RCC 7860 (cell line): ENCODE measurements at regions not wholly inside any gene's neighbourhood (a gene's known extent, or its start where the extent isn't known, plus 50 kb on each side); places are given as distances from the start of the nearest gene placed in this dataset.
"Not testable (repeated sequence)": the region's sequence is repeated elsewhere in the genome, so short reads cannot be mapped to it uniquely, and the experiment has no call there.

Experiments
- DNase-seq: peaks from one replicate; pipeline ENCODE4 v3.0.0-alpha.2; 2015; ENCODE audit warnings: low spot score
- FAIRE-seq: peaks from 2 replicates; lab custom pipeline; 2012; peaks lifted over from hg19 to GRCh38; lab: Jason Lieb, UNC

- FAIRE-seq (no peak), DNase-seq (no peak)
Observed at GRCh38 chr20:22729616-22730236, 145.4 kb upstream of the FOXA2 start.

GRCh38 chr20:22732751-22733150 is 148.4 kb upstream of the FOXA2 start:
- FAIRE-seq (no peak), DNase-seq (no peak)

- not testable (repeated sequence) for DNase-seq
Observed at GRCh38 chr20:22734946-22735647, 150.7 kb upstream of the FOXA2 start.

GRCh38 chr20:22740829-22741228 is 156.5 kb upstream of the FOXA2 start:
- FAIRE-seq (no peak), DNase-seq (no peak)

More at GRCh38 chr20:22734946-22735647, 150.7 kb upstream of the FOXA2 start:
- not testable (repeated sequence) for FAIRE-seq

- DNase-seq = no peak
- no peak for FAIRE-seq
Observed at GRCh38 chr20:22744341-22745193, 160.2 kb upstream of the FOXA2 start.

- no peak for FAIRE-seq
- no peak for DNase-seq
Observed at GRCh38 chr20:22745194-22745500, 160.8 kb upstream of the FOXA2 start.

GRCh38 chr20:22746957-22747356 is 162.6 kb upstream of the FOXA2 start:
- DNase-seq = no peak
- FAIRE-seq = no peak

GRCh38 chr20:22752324-22752723 is 168.0 kb upstream of the FOXA2 start:
- FAIRE-seq = no peak
- DNase-seq = no peak

- DNase-seq (no peak), FAIRE-seq (no peak)
Observed at GRCh38 chr20:22757424-22758183, 173.2 kb upstream of the FOXA2 start.

- DNase-seq (no peak), FAIRE-seq (no peak)
Observed at GRCh38 chr20:22758815-22759214, 174.4 kb upstream of the FOXA2 start.

GRCh38 chr20:22762576-22763256 is 178.3 kb upstream of the FOXA2 start:
- FAIRE-seq (no peak), DNase-seq (peak; percentile 28)

GRCh38 chr20:22763257-22763906 is 179.0 kb upstream of the FOXA2 start:
- DNase-seq (peak; percentile 78), FAIRE-seq (no peak)

GRCh38 chr20:22768266-22769178 is 184.2 kb upstream of the FOXA2 start:
- DNase-seq = no peak
- FAIRE-seq = no peak

- DNase-seq = no peak
- FAIRE-seq = no peak
Observed at GRCh38 chr20:22770241-22770800, 185.9 kb upstream of the FOXA2 start.

- DNase-seq = peak; percentile 75
Observed at GRCh38 chr20:22771706-22772105, 187.3 kb upstream of the FOXA2 start.

GRCh38 chr20:22773344-22773743 is 189.0 kb upstream of the FOXA2 start:
- peak; percentile 64 for DNase-seq
- peak; percentile 90 for FAIRE-seq

More at GRCh38 chr20:22771706-22772105, 187.3 kb upstream of the FOXA2 start:
- FAIRE-seq = peak; percentile 85

- FAIRE-seq = no peak
Observed at GRCh38 chr20:22775256-22775655, 190.9 kb upstream of the FOXA2 start.

GRCh38 chr20:22775671-22776139 is 191.3 kb upstream of the FOXA2 start:
- FAIRE-seq = peak; percentile 90

More at GRCh38 chr20:22775256-22775655, 190.9 kb upstream of the FOXA2 start:
- DNase-seq = no peak

More at GRCh38 chr20:22775671-22776139, 191.3 kb upstream of the FOXA2 start:
- DNase-seq = peak; percentile 94
